Natural killer cell (primary cell): ENCODE measurements at regions not wholly inside any gene's neighbourhood (a gene's known extent, or its start where the extent isn't known, plus 50 kb on each side); places are given as distances from the start of the nearest gene placed in this dataset.

Experiments
- ATAC-seq, 3 donors: fragments of 150-1000 bp in 2 of 3; fragments of 200-7000 bp in 1 of 3; cut with Tn5 transposase; 1 replicate in 1 of 3; 2 replicates in 2 of 3; pipeline ENCODE4 v1.10.0; 2021; ENCODE audit warnings: mild to moderate bottlenecking in 2 of 3, moderate library complexity in 2 of 3
- DNase-seq, 2 donors: peaks; one replicate each; pipeline versions ENCODE4 v3.0.0 to v3.0.0-alpha.2; 2013 to 2021; ENCODE audit warnings: mixed read lengths in 1 of 2
- H3K27ac ChIP-seq: one replicate; pipeline ENCODE4 v1.5.1; 2013; ENCODE audit warnings: mild to moderate bottlenecking, low read length
- H3K27me3 ChIP-seq: one replicate; pipeline ENCODE4 v1.6.1; 2013; ENCODE audit warnings: low read length; ENCODE audit not compliant: control insufficient read depth, insufficient read depth
- H3K36me3 ChIP-seq: one replicate; pipeline ENCODE4 v1.6.1; 2013; ENCODE audit warnings: low read length; ENCODE audit not compliant: control insufficient read depth, insufficient read depth
- H3K4me1 ChIP-seq: one replicate; pipeline ENCODE4 v1.6.1; 2013; ENCODE audit warnings: low read length; ENCODE audit not compliant: control insufficient read depth, insufficient read depth
- H3K4me3 ChIP-seq: one replicate; pipeline ENCODE4 v1.5.1; 2013; ENCODE audit warnings: low read length
- H3K9me3 ChIP-seq: one replicate; pipeline ENCODE4 v1.6.1; 2013; ENCODE audit warnings: low read length; ENCODE audit not compliant: control insufficient read depth, insufficient read depth
- H3K27ac Mint-ChIP-seq, 2 donors: one replicate each; pipeline ENCODE4 v1.8.0; 2022; ENCODE audit warnings: mild to moderate bottlenecking in 2 of 2, mixed read lengths in 2 of 2, moderate library complexity in 1 of 2
- H3K27me3 Mint-ChIP-seq, 2 donors: one replicate each; pipeline ENCODE4 v1.8.0; 2022; ENCODE audit warnings: low read depth in 2 of 2, mixed read lengths in 2 of 2
- H3K36me3 Mint-ChIP-seq: one replicate; pipeline ENCODE4 v1.8.0; 2022; ENCODE audit warnings: mixed read lengths
- H3K4me1 Mint-ChIP-seq, 2 donors: one replicate each; pipeline ENCODE4 v1.8.0; 2022; ENCODE audit warnings: mixed read lengths in 2 of 2
- H3K4me3 Mint-ChIP-seq: one replicate; pipeline ENCODE4 v1.8.0; 2022; ENCODE audit warnings: mild to moderate bottlenecking, moderate library complexity, mixed read lengths
- H3K9me3 Mint-ChIP-seq, 2 donors: one replicate each; pipeline ENCODE4 v1.8.0; 2022; ENCODE audit warnings: mixed read lengths in 2 of 2
- CTCF ChIP-seq: fragments of 200-600 bp; IDR thresholded peaks from one replicate; pipeline ENCODE4 v1.8.0; 2022; ENCODE audit warnings: antibody characterized with exemption
- WGBS: methylation state at CpG from one replicate; pipeline ENCODE4 v1.1.7; 2013; ENCODE audit warnings: missing lambda C conversion rate; ENCODE audit not compliant: insufficient coverage; 5-methylcytosine and 5-hydroxymethylcytosine counted together
- intact Hi-C: fragments of 100-400 bp; cut with micrococcal nuclease; formaldehyde crosslinking; loops from one replicate; pipeline ENCODE4 v1.14.2; 2022

GRCh38 chr4:138671106-138671505 lies 344.5 kb upstream of the NOCT start:
- ATAC-seq = no peak

GRCh38 chr4:138670681-138671080 lies 344.9 kb upstream of the NOCT start:
- Mint-ChIP-seq H3K4me1 (no peaks in the 10 kb centered on the region), H3K4me3 (no peak overlapping the region), H3K27me3 (peaks cover 0 to 2% of the 10 kb centered on the region in 2 donors), H3K27ac (no peak overlapping the region), H3K36me3 (no peaks in the 10 kb centered on the region), H3K9me3 (peaks cover 0 to 4% of the 10 kb centered on the region in 2 donors)
- Histone ChIP-seq H3K36me3 (no peaks in the 10 kb centered on the region), H3K27me3 (no peaks in the 10 kb centered on the region), H3K4me3 (no peak overlapping the region), H3K9me3 (no peaks in the 10 kb centered on the region), H3K4me1 (no peaks in the 10 kb centered on the region), H3K27ac (no peak overlapping the region)
- intact Hi-C loops = no loop called here
- DNase-seq (no peak), ATAC-seq (no peak)
- no peak for TF ChIP-seq CTCF
- WGBS = 84% methylated on average over 5 of the region's 5 CpGs

More at GRCh38 chr4:138671106-138671505, 344.5 kb upstream of the NOCT start:
- no peak for DNase-seq
- Mint-ChIP-seq H3K9me3 (peaks cover 0 to 4% of the 10 kb centered on the region in 2 donors), H3K4me3 (no peak overlapping the region), H3K27ac (no peak overlapping the region), H3K27me3 (peaks cover 0 to 2% of the 10 kb centered on the region in 2 donors), H3K4me1 (no peaks in the 10 kb centered on the region), H3K36me3 (no peaks in the 10 kb centered on the region)
- H3K36me3 ChIP-seq = no peaks in the 10 kb centered on the region
- intact Hi-C loops = no loop called here
- no peak overlapping the region for H3K4me3 ChIP-seq
- no peak overlapping the region for H3K27ac ChIP-seq
- no peaks in the 10 kb centered on the region for H3K27me3 ChIP-seq
- no peaks in the 10 kb centered on the region for H3K4me1 ChIP-seq
- no peaks in the 10 kb centered on the region for H3K9me3 ChIP-seq
- TF ChIP-seq CTCF = no peak

- 81% methylated on average over 4 of the region's 6 CpGs for WGBS
- intact Hi-C loops = no loop called here
- no peak for TF ChIP-seq CTCF
Observed at GRCh38 chr4:138669479-138670315, 345.9 kb upstream of the NOCT start.

GRCh38 chr4:138668309-138668708 lies 347.3 kb upstream of the NOCT start:
- DNase-seq (no peak), ATAC-seq (no peak)
- TF ChIP-seq CTCF = no peak
- Histone ChIP-seq H3K27me3 (no peaks in the 10 kb centered on the region), H3K4me3 (no peak overlapping the region), H3K27ac (no peak overlapping the region), H3K4me1 (no peaks in the 10 kb centered on the region), H3K9me3 (no peaks in the 10 kb centered on the region), H3K36me3 (no peaks in the 10 kb centered on the region)
- intact Hi-C loops = no loop called here
- Mint-ChIP-seq H3K4me1 (no peaks in the 10 kb centered on the region), H3K27ac (no peak overlapping the region), H3K27me3 (no peaks in the 10 kb centered on the region), H3K9me3 (peaks cover 0 to 4% of the 10 kb centered on the region in 2 donors), H3K36me3 (no peaks in the 10 kb centered on the region), H3K4me3 (no peak overlapping the region)
- 85% methylated on average over 3 of the region's 3 CpGs for WGBS

More at GRCh38 chr4:138669479-138670315, 345.9 kb upstream of the NOCT start:
- no peaks in the 10 kb centered on the region for H3K36me3 Mint-ChIP-seq
- peaks cover 0 to 4% of the 10 kb centered on the region in 2 donors for H3K9me3 Mint-ChIP-seq
- no peaks in the 10 kb centered on the region for H3K4me1 Mint-ChIP-seq
- Histone ChIP-seq H3K27me3 (no peaks in the 10 kb centered on the region), H3K36me3 (no peaks in the 10 kb centered on the region), H3K27ac (no peak overlapping the region), H3K4me3 (no peak overlapping the region), H3K4me1 (no peaks in the 10 kb centered on the region), H3K9me3 (no peaks in the 10 kb centered on the region)
- H3K27ac Mint-ChIP-seq = no peak overlapping the region
- H3K27me3 Mint-ChIP-seq = peaks cover 0 to 2% of the 10 kb centered on the region in 2 donors
- no peak overlapping the region for H3K4me3 Mint-ChIP-seq
- DNase-seq (no peak), ATAC-seq (no peak)
